A549 (cell line): ENCODE measurements at regions not wholly inside any gene's neighbourhood (a gene's known extent, or its start where the extent isn't known, plus 50 kb on each side); places are given as distances from the start of the nearest gene placed in this dataset.

Experiments
- ATAC-seq, 2 experiments: fragments of 200-7000 bp in 1 of 2; fragments of >200 bp in 1 of 2; cut with Nextera tagmentation in 1 of 2; cut with Tn5 transposase in 1 of 2; 3 replicates each; pipeline versions ENCODE4 v1.8.0 to v1.9.1; 2018 to 2020; ENCODE audit warnings: mild to moderate bottlenecking in 1 of 2, moderate library complexity in 1 of 2
- CTCF ChIA-PET: fragments of 300-600 bp; sonication (Branson Sonifier 250); formaldehyde crosslinking; extraction: SDS; loops from one replicate; lab custom pipeline; 2021; ENCODE audit warnings: antibody characterized with exemption, inconsistent platforms; lab: Yijun Ruan, JAX
- POLR2A ChIA-PET: fragments of 350-600 bp; formaldehyde crosslinking; extraction: SDS; loops from one replicate; lab custom pipeline; 2021; ENCODE audit warnings: antibody characterized with exemption, inconsistent platforms; lab: Yijun Ruan, JAX
- DNase-seq, 2 experiments: peaks; one replicate each; pipeline versions ENCODE4 v3.0.0 to v3.0.0-alpha.2; 2011 to 2016; ENCODE audit warnings: low read depth in 1 of 2, low spot score in 1 of 2
- FAIRE-seq: peaks from 2 replicates; lab custom pipeline; 2011; peaks lifted over from hg19 to GRCh38; lab: Jason Lieb, UNC
- H3K27ac ChIP-seq, 2 experiments: fragments of >200 bp; sonication (Bioruptor Twin); formaldehyde crosslinking; 3 replicates each; pipeline ENCODE4 v1.5.1; 2016 to 2017
- H3K4me1 ChIP-seq: fragments of >200 bp; sonication (Bioruptor Twin); formaldehyde crosslinking; 3 replicates; pipeline ENCODE4 v1.6.1; 2016
- H3K4me2 ChIP-seq: fragments of >200 bp; sonication (Bioruptor Twin); formaldehyde crosslinking; 3 replicates; pipeline ENCODE4 v1.6.1; 2016
- H3K4me3 ChIP-seq: fragments of >200 bp; sonication (Bioruptor Twin); formaldehyde crosslinking; 3 replicates; pipeline ENCODE4 v1.5.1; 2016
- H3K9me3 ChIP-seq: fragments of >200 bp; sonication (Bioruptor Twin); formaldehyde crosslinking; 3 replicates; pipeline ENCODE4 v1.6.1; 2016
- BCL3 ChIP-seq: fragments of >200 bp; sonication (Bioruptor Twin); formaldehyde crosslinking; IDR thresholded peaks from 3 replicates; pipeline ENCODE4 v1.6.1; 2016
- CBX2 ChIP-seq: fragments of 200-600 bp; sonication (generic); IDR thresholded peaks from 2 replicates; pipeline ENCODE4 v1.6.1; 2016; ENCODE audit warnings: low read depth, mild to moderate bottlenecking, borderline replicate concordance
- CBX8 ChIP-seq: fragments of 200-600 bp; sonication (generic); IDR thresholded peaks from 2 replicates; pipeline ENCODE4 v1.6.1; 2016
- CEBPB ChIP-seq, 2 experiments: fragments of >200 bp in 1 of 2; sonication (Bioruptor Twin) in 1 of 2; formaldehyde crosslinking in 1 of 2; IDR thresholded peaks; 2 replicates each; pipeline ENCODE4 v1.6.1; 2012 to 2016
- EHMT2 ChIP-seq: fragments of 200-600 bp; sonication (generic); IDR thresholded peaks from 2 replicates; pipeline ENCODE4 v1.6.1; 2016; ENCODE audit warnings: antibody characterized with exemption, low read depth, mild to moderate bottlenecking, moderate library complexity
- ELK1 ChIP-seq: fragments of 150-350 bp; IDR thresholded peaks from 2 replicates; pipeline ENCODE4 v1.6.1; 2014; ENCODE audit warnings: low read depth, mild to moderate bottlenecking, low read length
- EP300 ChIP-seq, 2 experiments: fragments of >200 bp; sonication (Bioruptor Twin); formaldehyde crosslinking; IDR thresholded peaks; 2 replicates in 1 of 2; 3 replicates in 1 of 2; pipeline ENCODE4 v1.6.1; 2016 to 2017
- FOSL2 ChIP-seq, 2 experiments: fragments of 450-650 bp in 1 of 2; fragments of >200 bp in 1 of 2; sonication (Bioruptor Twin) in 1 of 2; formaldehyde crosslinking; IDR thresholded peaks; 2 replicates each; pipeline versions ENCODE4 v1.5.0 to v1.6.1; 2016 to 2020; ENCODE audit warnings: mild to moderate bottlenecking in 1 of 2, moderate library complexity in 1 of 2
- HMGXB4 ChIP-seq: fragments of 250-450 bp; sonication (Bioruptor Pico); IDR thresholded peaks from 2 replicates; pipeline ENCODE4 v1.5.0; 2021; ENCODE audit warnings: mild to moderate bottlenecking, moderate library complexity, borderline replicate concordance
- HOXA7 ChIP-seq: fragments of 250-450 bp; sonication (Bioruptor Pico); IDR thresholded peaks from 2 replicates; pipeline ENCODE4 v1.5.0; 2020; ENCODE audit warnings: mild to moderate bottlenecking, moderate library complexity
- JUNB ChIP-seq: fragments of >200 bp; sonication (Bioruptor Twin); formaldehyde crosslinking; IDR thresholded peaks from 2 replicates; pipeline ENCODE4 v1.6.1; 2016
- MAFK ChIP-seq: fragments of 450-650 bp; IDR thresholded peaks from 2 replicates; pipeline ENCODE4 v1.6.1; 2014; ENCODE audit not compliant: partially characterized antibody
- MAX ChIP-seq: IDR thresholded peaks from 2 replicates; pipeline ENCODE4 v1.6.1; 2012
- NPAS2 ChIP-seq: fragments of 250-450 bp; sonication (Bioruptor Pico); IDR thresholded peaks from 2 replicates; pipeline ENCODE4 v1.8.0; 2022; ENCODE audit warnings: mild to moderate bottlenecking, moderate library complexity, borderline replicate concordance
- NR3C1 ChIP-seq: fragments of >200 bp; sonication (Bioruptor Twin); formaldehyde crosslinking; IDR thresholded peaks from 3 replicates; pipeline ENCODE4 v1.6.1; 2017
- PBX3 ChIP-seq: IDR thresholded peaks from 2 replicates; pipeline ENCODE4 v1.6.1; 2012
- PHF8 ChIP-seq: fragments of 200-600 bp; sonication (generic); IDR thresholded peaks from 2 replicates; pipeline ENCODE4 v1.6.1; 2016; ENCODE audit warnings: low read depth, mild to moderate bottlenecking, antibody characterized with exemption, moderate library complexity, borderline replicate concordance
- POLR2A ChIP-seq: IDR thresholded peaks from 2 replicates; pipeline ENCODE4 v1.6.1; 2012; ENCODE audit warnings: mild to moderate bottlenecking, low read length
- REST ChIP-seq: fragments of 200-600 bp; sonication (generic); IDR thresholded peaks from 2 replicates; pipeline ENCODE4 v1.6.1; 2016; ENCODE audit warnings: antibody characterized with exemption, mild to moderate bottlenecking, moderate library complexity
- RFX5 ChIP-seq: fragments of 450-650 bp; IDR thresholded peaks from 2 replicates; pipeline ENCODE4 v1.7.1; 2014; ENCODE audit warnings: antibody characterized with exemption, mild to moderate bottlenecking, moderate library complexity
- RNF2 ChIP-seq: fragments of 200-600 bp; sonication (generic); IDR thresholded peaks from 2 replicates; pipeline ENCODE4 v1.6.1; 2016; ENCODE audit warnings: low read depth, mild to moderate bottlenecking, antibody characterized with exemption, moderate library complexity, borderline replicate concordance
- ZNF302 ChIP-seq: fragments of 250-450 bp; sonication (Bioruptor Pico); IDR thresholded peaks from 2 replicates; pipeline ENCODE4 v1.9.0; 2021; ENCODE audit warnings: inconsistent platforms, mild to moderate bottlenecking, moderate library complexity
- WGBS: methylation state at CpG from one replicate; pipeline ENCODE4 v1.1.6; 2017; ENCODE audit errors: missing lambda C conversion rate; 5-methylcytosine and 5-hydroxymethylcytosine counted together

GRCh38 chr7:67752227-67752626, 755.6 kb downstream of the TYW1 start:
- ATAC-seq, result no peak
- CTCF ChIA-PET, result no interaction called here
- H3K4me2 ChIP-seq, result no peak overlapping the region

GRCh38 chr7:67753891-67754290, 757.3 kb downstream of the TYW1 start:
- DNase-seq, result no peak
- H3K9me3 ChIP-seq, result peaks cover 15% of the 10 kb centered on the region; the same call in 2 of the 3 replicates
- peak overlapping the region; percentile 11; the same call in 1 of the 3 replicates for H3K4me2 ChIP-seq
- ChIA-PET POLR2A (no interaction called here), CTCF (no interaction called here)
- FAIRE-seq, result no peak
- peak in 1 of 2 experiments; percentile 19; a peak in 1 of 6 replicates for ATAC-seq
- 0 out of 6 replicates have a peak overlapping the region, but pooled peaks of 1 of the 2 experiments have one; percentile 5 for H3K27ac ChIP-seq
- peaks cover 18% of the 10 kb centered on the region for H3K4me1 ChIP-seq
- TF ChIP-seq RNF2, result no peak
- TF ChIP-seq REST, result no peak
- no peak for TF ChIP-seq EP300 (IDR thresholded peaks at IDR 0.05)
- TF ChIP-seq BCL3, result no peak
- no peak for TF ChIP-seq ZNF302 (CRISPR knock-in tag)
- TF ChIP-seq PHF8, result no peak
- TF ChIP-seq HMGXB4 (CRISPR knock-in tag), result no peak
- no peak for TF ChIP-seq CBX2
- no peak for TF ChIP-seq JUNB
- TF ChIP-seq ELK1, result no peak
- no peak for TF ChIP-seq MAFK
- WGBS, result 27% methylated on average over 4 of the region's 4 CpGs
- H3K4me3 ChIP-seq, result no peak overlapping the region

More at GRCh38 chr7:67752227-67752626, 755.6 kb downstream of the TYW1 start:
- H3K27ac ChIP-seq, result no peak overlapping the region
- FAIRE-seq, result no peak
- 5% methylated on average over 2 of the region's 2 CpGs for WGBS
- POLR2A ChIA-PET, result no interaction called here
- peaks cover 18% of the 10 kb centered on the region for H3K4me1 ChIP-seq
- H3K4me3 ChIP-seq, result no peak overlapping the region
- DNase-seq, result no peak
- TF ChIP-seq ZNF302 (CRISPR knock-in tag), result no peak
- no peak for TF ChIP-seq NR3C1
- no peak for TF ChIP-seq POLR2A
- no peak for TF ChIP-seq PBX3
- TF ChIP-seq HOXA7 (CRISPR knock-in tag), result no peak
- TF ChIP-seq BCL3, result no peak
- no peak for TF ChIP-seq CEBPB (IDR thresholded peaks at IDR 0.05)
- TF ChIP-seq FOSL2 (IDR thresholded peaks at IDR 0.05), result no peak
- TF ChIP-seq FOSL2 (CRISPR knock-in tag; IDR thresholded peaks at IDR 0.05), result no peak
- no peak for TF ChIP-seq NPAS2
- no peak for TF ChIP-seq CBX8
- no peak for TF ChIP-seq PHF8
- TF ChIP-seq EHMT2, result no peak
- TF ChIP-seq MAX, result no peak
- TF ChIP-seq RFX5, result no peak
- no peak for TF ChIP-seq MAFK
- peaks cover 15% of the 10 kb centered on the region; the same call in 2 of the 3 replicates for H3K9me3 ChIP-seq
